GM06990 (cell line): ENCODE measurements at regions not wholly inside any gene's neighbourhood (a gene's known extent, or its start where the extent isn't known, plus 50 kb on each side); places are given as distances from the start of the nearest gene placed in this dataset.
"Not testable (repeated sequence)": the region's sequence is repeated elsewhere in the genome, so short reads cannot be mapped to it uniquely, and the experiment has no call there.

Experiments
- DNase-seq: peaks from one replicate; pipeline ENCODE4 v3.0.0-alpha.2; 2011; ENCODE audit not compliant: insufficient read length; ENCODE audit errors: extremely low read depth
- H3K27me3 ChIP-seq: replicated peaks from 2 replicates; pipeline ENCODE4 v1.6.0; 2011; ENCODE audit warnings: low read length; ENCODE audit not compliant: control insufficient read depth, insufficient read depth
- H3K36me3 ChIP-seq: 2 replicates; pipeline ENCODE4 v1.5.1; 2011; ENCODE audit warnings: low read length; ENCODE audit not compliant: control insufficient read depth, insufficient read depth
- H3K4me3 ChIP-seq: replicated peaks from 2 replicates; pipeline ENCODE4 v1.5.1; 2011; ENCODE audit warnings: low read depth, mild to moderate bottlenecking, control low read depth, low read length
- CTCF ChIP-seq: IDR thresholded peaks from 2 replicates; pipeline ENCODE4 v1.5.1; 2011; ENCODE audit warnings: low read length, control low read depth, mild to moderate bottlenecking, inconsistent platforms; ENCODE audit not compliant: insufficient read depth, poor library complexity, severe bottlenecking

- no peak for DNase-seq
- Histone ChIP-seq H3K4me3 (no peak overlapping the region), H3K36me3 (no peaks in the 10 kb centered on the region), H3K27me3 (no peaks in the 10 kb centered on the region)
- TF ChIP-seq CTCF: no peak
These were observed 445.5 kb downstream of the TMEM121 start for GRCh38 chr14:105971593-105972500.

- DNase-seq: no peak
- no peak overlapping the region for H3K4me3 ChIP-seq
- TF ChIP-seq CTCF: peak; percentile 60
- no peaks in the 10 kb centered on the region for H3K27me3 ChIP-seq
- no peaks in the 10 kb centered on the region for H3K36me3 ChIP-seq
These were observed 448.5 kb downstream of the TMEM121 start for GRCh38 chr14:105974902-105975301.

- no peak for TF ChIP-seq CTCF
These were observed 452.4 kb downstream of the TMEM121 start for GRCh38 chr14:105978618-105979295.

GRCh38 chr14:105979446-105979845, 453.1 kb downstream of the TMEM121 start:
- no peak for TF ChIP-seq CTCF
- DNase-seq: no peak
- no peak overlapping the region for H3K4me3 ChIP-seq
- H3K27me3 ChIP-seq: no peaks in the 10 kb centered on the region
- H3K36me3 ChIP-seq: no peaks in the 10 kb centered on the region

More at GRCh38 chr14:105978618-105979295, 452.4 kb downstream of the TMEM121 start:
- Histone ChIP-seq H3K4me3 (no peak overlapping the region), H3K27me3 (no peaks in the 10 kb centered on the region), H3K36me3 (no peaks in the 10 kb centered on the region)
- no peak for DNase-seq

- Histone ChIP-seq H3K27me3 (no peaks in the 10 kb centered on the region), H3K36me3 (no peaks in the 10 kb centered on the region), H3K4me3 (no peak overlapping the region)
- DNase-seq: no peak
- TF ChIP-seq CTCF: no peak
These were observed 453.8 kb downstream of the TMEM121 start for GRCh38 chr14:105980224-105980623.

GRCh38 chr14:105981517-105982302, 455.3 kb downstream of the TMEM121 start:
- not testable (repeated sequence) for DNase-seq, H3K36me3 ChIP-seq, H3K4me3 ChIP-seq, H3K27me3 ChIP-seq
